ENCODE measurements at regions not wholly inside any gene's neighbourhood (a gene's known extent, or its start where the extent isn't known, plus 50 kb on each side); places are given as distances from the start of the nearest gene placed in this dataset.

- DNase-seq (ENCODE audit: low read depth in 1 of 2, low spot score in 1 of 2) = no peak
Observed at GRCh38 chr3:41031401-41031800, 167.9 kb upstream of the CTNNB1 start.

- no peak for DNase-seq (ENCODE audit: low read depth in 1 of 2, low spot score in 1 of 2)
Observed at GRCh38 chr3:41033956-41034519, 165.3 kb upstream of the CTNNB1 start.

GRCh38 chr3:41035456-41036022 lies 163.8 kb upstream of the CTNNB1 start:
- DNase-seq (ENCODE audit: low read depth in 1 of 2, low spot score in 1 of 2) = no peak

- no peak for DNase-seq (ENCODE audit: low read depth in 1 of 2, low spot score in 1 of 2)
Observed at GRCh38 chr3:41037651-41038334, 161.5 kb upstream of the CTNNB1 start.

- DNase-seq (ENCODE audit: low read depth in 1 of 2, low spot score in 1 of 2) = no peak
Observed at GRCh38 chr3:41040256-41040655, 159.0 kb upstream of the CTNNB1 start.

- DNase-seq (ENCODE audit: low read depth in 1 of 2, low spot score in 1 of 2) = no peak
Observed at GRCh38 chr3:41041462-41041861, 157.8 kb upstream of the CTNNB1 start.

GRCh38 chr3:41041899-41042298 lies 157.4 kb upstream of the CTNNB1 start:
- no peak for DNase-seq (ENCODE audit: low read depth in 1 of 2, low spot score in 1 of 2)

GRCh38 chr3:41044523-41044922 lies 154.8 kb upstream of the CTNNB1 start:
- no peak for DNase-seq (ENCODE audit: low read depth in 1 of 2, low spot score in 1 of 2)

GRCh38 chr3:41045491-41045890 lies 153.8 kb upstream of the CTNNB1 start:
- DNase-seq (ENCODE audit: low read depth in 1 of 2, low spot score in 1 of 2) = no peak

- no peak for DNase-seq (ENCODE audit: low read depth in 1 of 2, low spot score in 1 of 2)
Observed at GRCh38 chr3:41050144-41050543, 149.2 kb upstream of the CTNNB1 start.

- DNase-seq (ENCODE audit: low read depth in 1 of 2, low spot score in 1 of 2) = no peak
Observed at GRCh38 chr3:41053220-41053619, 146.1 kb upstream of the CTNNB1 start.

- no peak for DNase-seq (ENCODE audit: low read depth in 1 of 2, low spot score in 1 of 2)
Observed at GRCh38 chr3:41060106-41060505, 139.2 kb upstream of the CTNNB1 start.

GRCh38 chr3:41064070-41064469 lies 135.2 kb upstream of the CTNNB1 start:
- no peak for DNase-seq (ENCODE audit: low read depth in 1 of 2, low spot score in 1 of 2)

- DNase-seq (ENCODE audit: low read depth in 1 of 2, low spot score in 1 of 2) = no peak
Observed at GRCh38 chr3:41064526-41064925, 134.8 kb upstream of the CTNNB1 start.

- DNase-seq (ENCODE audit: low read depth in 1 of 2, low spot score in 1 of 2) = no peak
Observed at GRCh38 chr3:41065340-41065739, 134.0 kb upstream of the CTNNB1 start.

- no peak for DNase-seq (ENCODE audit: low read depth in 1 of 2, low spot score in 1 of 2)
Observed at GRCh38 chr3:41073190-41073589, 126.1 kb upstream of the CTNNB1 start.

GRCh38 chr3:41075975-41076374 lies 123.3 kb upstream of the CTNNB1 start:
- DNase-seq (ENCODE audit: low read depth in 1 of 2, low spot score in 1 of 2) = no peak

- DNase-seq (ENCODE audit: low read depth in 1 of 2, low spot score in 1 of 2) = no peak
Observed at GRCh38 chr3:41076399-41076798, 122.9 kb upstream of the CTNNB1 start.

GRCh38 chr3:41080141-41080540 lies 119.2 kb upstream of the CTNNB1 start:
- no peak for DNase-seq (ENCODE audit: low read depth in 1 of 2, low spot score in 1 of 2)

GRCh38 chr3:41088882-41089281 lies 110.4 kb upstream of the CTNNB1 start:
- DNase-seq (ENCODE audit: low read depth in 1 of 2, low spot score in 1 of 2) = no peak

GRCh38 chr3:41089566-41089965 lies 109.7 kb upstream of the CTNNB1 start:
- no peak for DNase-seq (ENCODE audit: low read depth in 1 of 2, low spot score in 1 of 2)

- no peak for DNase-seq (ENCODE audit: low read depth in 1 of 2, low spot score in 1 of 2)
Observed at GRCh38 chr3:41092844-41093243, 106.5 kb upstream of the CTNNB1 start.

GRCh38 chr3:41093476-41093875 lies 105.8 kb upstream of the CTNNB1 start:
- DNase-seq (ENCODE audit: low read depth in 1 of 2, low spot score in 1 of 2) = no peak
